Activated B cell treated with CpG ODN at 0.5 μM for 24 hours (primary cell): ENCODE measurements at regions not wholly inside any gene's neighbourhood (a gene's known extent, or its start where the extent isn't known, plus 50 kb on each side); places are given as distances from the start of the nearest gene placed in this dataset.
"Not testable (repeated sequence)": the region's sequence is repeated elsewhere in the genome, so short reads cannot be mapped to it uniquely, and the experiment has no call there.

Source experiments
- ATAC-seq: fragments of 200-7000 bp; cut with Tn5 transposase; one replicate; pipeline ENCODE4 v1.10.0; 2021; ENCODE audit warnings: low read depth, mild to moderate bottlenecking, moderate library complexity
- CTCF ChIA-PET: fragments of 350-600 bp; sonication (Branson Sonifier 250); formaldehyde crosslinking; loops from one replicate; lab custom pipeline; 2021; ENCODE audit warnings: antibody characterized with exemption; lab: Charles Lee
- POLR2A ChIA-PET: fragments of 350-600 bp; sonication (Branson Sonifier 250); formaldehyde crosslinking; loops from one replicate; lab custom pipeline; 2021; ENCODE audit warnings: antibody characterized with exemption; lab: Charles Lee
- DNase-seq: peaks from one replicate; pipeline ENCODE4 v3.0.0; 2022
- H3K27ac Mint-ChIP-seq: one replicate; pipeline ENCODE4 v1.8.0; 2020; ENCODE audit warnings: mixed read lengths
- H3K27me3 Mint-ChIP-seq: one replicate; pipeline ENCODE4 v1.8.0; 2021; ENCODE audit warnings: mixed read lengths
- H3K36me3 Mint-ChIP-seq: one replicate; pipeline ENCODE4 v1.8.0; 2021; ENCODE audit warnings: low read depth, mixed read lengths
- H3K4me1 Mint-ChIP-seq: one replicate; pipeline ENCODE4 v1.8.0; 2021; ENCODE audit warnings: mixed read lengths
- H3K4me3 Mint-ChIP-seq: one replicate; pipeline ENCODE4 v1.8.0; 2020; ENCODE audit warnings: mild to moderate bottlenecking, mixed read lengths
- H3K9me3 Mint-ChIP-seq: one replicate; pipeline ENCODE4 v1.8.0; 2020; ENCODE audit warnings: mixed read lengths
- intact Hi-C: fragments of 100-400 bp; cut with micrococcal nuclease; formaldehyde crosslinking; loops from one replicate; pipeline ENCODE4 v1.15.1; 2024
- TF ChIP-seq, protein P1 (sequence below): fragments of 200-600 bp; IDR thresholded peaks from one replicate; pipeline ENCODE4 v1.8.0; 2022; ENCODE audit warnings: antibody characterized with exemption, mild to moderate bottlenecking

DNA sequence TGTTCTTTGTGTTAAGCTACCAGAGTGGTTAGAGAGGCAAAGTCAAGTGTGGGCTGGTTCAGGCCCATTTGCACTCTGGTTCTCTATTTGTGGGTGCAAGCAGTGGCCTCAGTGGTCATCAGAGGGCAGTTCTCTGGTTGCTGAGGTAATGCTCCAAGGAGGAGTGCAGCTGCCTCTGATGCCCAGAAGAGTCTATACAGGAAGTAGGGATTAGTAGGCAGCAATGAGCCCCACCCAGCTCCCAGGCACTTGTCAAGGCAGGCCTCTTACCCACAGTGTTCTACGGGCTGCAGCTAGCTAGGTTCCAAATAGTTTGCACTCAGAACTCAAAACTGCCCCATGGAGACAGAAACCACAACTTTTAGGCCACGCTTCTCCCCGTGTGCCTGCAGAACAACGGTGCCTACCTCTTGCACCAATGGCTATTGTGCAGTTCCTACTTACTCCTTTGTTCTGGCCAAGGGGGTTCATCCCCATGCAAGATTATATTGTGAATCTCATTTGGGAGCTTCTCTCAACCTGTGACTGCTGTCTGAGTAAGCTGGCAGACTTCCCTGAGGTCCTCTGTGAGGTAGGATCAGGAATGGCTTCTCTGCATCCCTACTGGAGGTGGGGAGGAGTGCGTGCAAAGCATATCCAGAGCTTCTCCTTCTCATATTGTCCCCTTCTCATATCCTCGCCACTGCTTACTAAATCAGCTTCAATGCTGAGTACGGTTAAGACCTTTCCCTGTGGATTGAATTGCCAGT is 410.3 kb upstream of the LMO3 start:
- DNase-seq, result no peak
- ChIA-PET CTCF (no interaction called here), POLR2A (no interaction called here)
- no peaks in the 10 kb centered on the region for H3K4me1 Mint-ChIP-seq
- no peaks in the 10 kb centered on the region for H3K27me3 Mint-ChIP-seq
- no peaks in the 10 kb centered on the region for H3K36me3 Mint-ChIP-seq
- no peak for ATAC-seq
- peaks cover 7% of the 10 kb centered on the region for H3K9me3 Mint-ChIP-seq
- TF ChIP-seq, protein P1, sequence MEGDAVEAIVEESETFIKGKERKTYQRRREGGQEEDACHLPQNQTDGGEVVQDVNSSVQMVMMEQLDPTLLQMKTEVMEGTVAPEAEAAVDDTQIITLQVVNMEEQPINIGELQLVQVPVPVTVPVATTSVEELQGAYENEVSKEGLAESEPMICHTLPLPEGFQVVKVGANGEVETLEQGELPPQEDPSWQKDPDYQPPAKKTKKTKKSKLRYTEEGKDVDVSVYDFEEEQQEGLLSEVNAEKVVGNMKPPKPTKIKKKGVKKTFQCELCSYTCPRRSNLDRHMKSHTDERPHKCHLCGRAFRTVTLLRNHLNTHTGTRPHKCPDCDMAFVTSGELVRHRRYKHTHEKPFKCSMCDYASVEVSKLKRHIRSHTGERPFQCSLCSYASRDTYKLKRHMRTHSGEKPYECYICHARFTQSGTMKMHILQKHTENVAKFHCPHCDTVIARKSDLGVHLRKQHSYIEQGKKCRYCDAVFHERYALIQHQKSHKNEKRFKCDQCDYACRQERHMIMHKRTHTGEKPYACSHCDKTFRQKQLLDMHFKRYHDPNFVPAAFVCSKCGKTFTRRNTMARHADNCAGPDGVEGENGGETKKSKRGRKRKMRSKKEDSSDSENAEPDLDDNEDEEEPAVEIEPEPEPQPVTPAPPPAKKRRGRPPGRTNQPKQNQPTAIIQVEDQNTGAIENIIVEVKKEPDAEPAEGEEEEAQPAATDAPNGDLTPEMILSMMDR, result no peak
- intact Hi-C loops, result no loop called here
- H3K27ac Mint-ChIP-seq, result no peak overlapping the region
- H3K4me3 Mint-ChIP-seq, result no peak overlapping the region

- Mint-ChIP-seq H3K4me3 (no peak overlapping the region), H3K27ac (no peak overlapping the region), H3K9me3 (peaks cover 7% of the 10 kb centered on the region), H3K27me3 (no peaks in the 10 kb centered on the region), H3K36me3 (no peaks in the 10 kb centered on the region), H3K4me1 (no peaks in the 10 kb centered on the region)
- POLR2A ChIA-PET, result no interaction called here
- DNase-seq, result no peak
- intact Hi-C loops, result no loop called here
- TF ChIP-seq, protein P1, result no peak
- CTCF ChIA-PET, result no interaction called here
- ATAC-seq, result no peak
Measured at GRCh38 chr12:17015501-17015900, 409.5 kb upstream of the LMO3 start.

DNA sequence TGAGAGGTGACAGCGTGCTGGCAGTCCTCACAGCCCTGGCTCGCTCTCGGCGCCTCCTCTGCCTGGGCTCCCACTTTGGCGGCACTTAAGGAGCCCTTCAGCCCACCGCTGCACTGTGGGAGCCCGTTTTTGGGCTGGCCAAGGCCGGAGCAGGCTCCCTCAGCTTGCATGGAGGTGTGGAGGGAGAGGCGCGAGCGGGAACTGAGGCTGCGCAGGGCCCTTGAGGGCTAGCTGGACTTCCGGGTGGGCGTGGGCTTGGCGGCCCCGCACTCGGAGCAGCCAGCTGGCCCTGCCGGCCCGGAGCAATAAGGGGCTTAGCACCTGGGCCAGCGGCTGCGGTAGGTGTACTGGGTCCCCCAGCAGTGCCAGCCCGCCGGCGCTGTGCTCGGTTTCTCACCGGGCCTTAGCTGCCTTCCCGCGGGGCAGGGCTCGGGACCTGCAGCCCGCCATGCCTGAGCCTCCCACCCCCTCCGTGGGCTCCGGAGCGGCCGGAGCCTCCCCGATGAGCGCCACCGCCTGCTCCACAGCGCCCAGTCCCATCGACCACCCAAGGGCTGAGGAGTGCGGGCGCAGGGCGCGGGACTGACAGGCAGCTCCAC is 401.6 kb upstream of the LMO3 start:
- H3K4me3 Mint-ChIP-seq, POLR2A ChIA-PET, H3K27me3 Mint-ChIP-seq, ATAC-seq, H3K9me3 Mint-ChIP-seq, H3K27ac Mint-ChIP-seq, DNase-seq, intact Hi-C loops, H3K36me3 Mint-ChIP-seq, H3K4me1 Mint-ChIP-seq, CTCF ChIA-PET: not testable (repeated sequence)

DNA sequence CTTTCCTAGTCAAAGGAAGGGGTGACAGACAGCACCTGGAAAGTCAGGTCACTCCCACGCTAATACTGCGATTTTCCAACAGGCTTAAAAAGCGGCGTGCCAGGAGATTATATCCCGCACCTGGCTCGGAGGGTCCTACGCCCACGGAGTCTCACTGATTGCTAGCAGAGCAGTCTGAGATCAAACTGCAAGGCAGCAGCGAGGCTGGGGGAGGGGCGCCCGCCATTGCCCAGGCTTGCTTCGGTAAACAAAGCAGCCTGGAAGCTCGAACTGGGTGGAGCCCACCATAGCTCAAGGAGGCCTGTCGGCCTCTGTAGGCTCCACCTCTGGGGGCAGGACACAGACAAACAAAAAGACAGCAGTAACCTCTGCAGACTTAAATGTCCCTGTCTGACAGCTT is 392.6 kb upstream of the LMO3 start:
- POLR2A ChIA-PET, H3K36me3 Mint-ChIP-seq: not testable (repeated sequence)

DNA sequence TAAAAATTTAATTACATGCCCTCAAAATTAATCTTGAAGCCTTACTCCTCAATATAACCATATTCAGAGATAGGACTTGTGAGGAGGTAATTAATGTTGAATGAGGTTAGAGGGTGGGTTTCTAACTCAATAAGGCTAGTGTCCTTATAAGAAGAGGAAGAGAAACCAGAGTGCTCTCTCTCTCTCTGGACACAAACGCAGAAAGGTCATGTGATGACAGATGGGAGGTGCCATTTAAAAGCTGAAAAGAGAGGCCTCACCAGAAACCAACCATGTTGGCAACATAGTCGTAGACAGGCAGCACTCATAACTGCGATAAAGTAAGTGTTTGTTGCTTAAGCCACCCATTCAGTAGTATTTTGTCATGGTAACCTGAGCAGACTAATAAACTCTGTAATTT is 378.5 kb upstream of the LMO3 start:
- Mint-ChIP-seq H3K4me3 (no peak overlapping the region), H3K9me3 (peaks cover 13% of the 10 kb centered on the region), H3K27me3 (no peaks in the 10 kb centered on the region), H3K4me1 (no peaks in the 10 kb centered on the region), H3K27ac (no peak overlapping the region), H3K36me3 (no peaks in the 10 kb centered on the region)
- intact Hi-C loops, result no loop called here
- ChIA-PET CTCF (no interaction called here), POLR2A (no interaction called here)
- DNase-seq, result no peak
- ATAC-seq, result no peak
- TF ChIP-seq, protein P1, result no peak

More for the DNA sequence above, 392.6 kb upstream of the LMO3 start:
- H3K4me3 Mint-ChIP-seq, H3K9me3 Mint-ChIP-seq, H3K4me1 Mint-ChIP-seq, CTCF ChIA-PET, H3K27me3 Mint-ChIP-seq, intact Hi-C loops, H3K27ac Mint-ChIP-seq, DNase-seq, ATAC-seq: not testable (repeated sequence)

DNA sequence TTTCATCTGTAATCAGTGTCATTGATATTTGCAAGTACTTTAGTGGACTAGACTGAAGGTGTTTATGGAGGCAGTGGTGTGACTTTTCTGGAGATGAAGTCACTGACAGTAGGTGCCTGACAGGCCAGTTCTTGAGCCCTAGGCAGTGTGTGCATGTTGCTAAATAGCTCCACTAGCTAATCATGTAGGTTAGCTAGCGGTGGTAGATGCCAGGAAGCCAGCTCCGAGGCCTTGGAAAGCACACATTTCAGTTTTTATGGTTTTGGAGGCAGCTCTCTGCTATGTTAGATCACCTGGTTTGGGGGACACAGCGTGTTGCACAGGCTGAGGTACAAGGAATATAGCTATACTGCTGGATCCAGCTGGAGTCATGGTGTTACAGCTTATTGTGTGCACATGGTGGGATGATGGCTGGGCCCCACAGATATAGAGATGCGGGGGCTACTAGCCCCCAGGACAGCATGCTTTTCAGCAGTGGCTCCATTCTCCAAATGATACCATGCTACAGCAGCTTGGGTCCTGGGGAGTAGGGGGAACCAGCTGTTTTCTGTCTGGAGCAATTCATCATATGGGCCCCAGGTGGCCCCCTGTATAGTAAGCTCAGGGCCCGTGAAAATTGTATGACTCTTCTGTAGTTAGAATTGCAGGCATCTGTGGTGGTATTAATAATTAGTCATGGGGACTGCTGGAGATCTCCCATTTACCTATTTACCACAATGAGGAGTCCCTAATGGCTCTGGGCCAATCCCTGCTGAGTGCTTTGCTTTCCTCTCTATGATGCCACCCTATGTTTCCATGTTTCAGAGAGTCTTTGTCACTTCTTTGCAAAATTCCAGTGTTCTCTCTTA is 367.2 kb upstream of the LMO3 start:
- ChIA-PET POLR2A (no interaction called here), CTCF (no interaction called here)
- Mint-ChIP-seq H3K36me3 (no peaks in the 10 kb centered on the region), H3K4me3 (no peak overlapping the region), H3K4me1 (no peaks in the 10 kb centered on the region), H3K27ac (no peak overlapping the region), H3K9me3 (peaks cover 3% of the 10 kb centered on the region), H3K27me3 (no peaks in the 10 kb centered on the region)
- TF ChIP-seq, protein P1, result no peak
- DNase-seq (no peak), ATAC-seq (no peak)
- intact Hi-C loops, result no loop called here
